Stimulated activated CD4-positive, alpha-beta T cell treated with anti-CD3 and anti-CD28 coated beads, Interleukin-15, amount 100 ng/mL, for 24 hours (primary cell): ENCODE measurements at regions not wholly inside any gene's neighbourhood (a gene's known extent, or its start where the extent isn't known, plus 50 kb on each side); places are given as distances from the start of the nearest gene placed in this dataset.

ENCODE experiments used
- DNase-seq: peaks from one replicate; pipeline ENCODE4 v3.0.0-alpha.2; 2020

GRCh38 chr6:48212501-48212900 is 101.5 kb upstream of the PTCHD4 start:
- no peak for DNase-seq

GRCh38 chr6:48206091-48206490 is 95.1 kb upstream of the PTCHD4 start:
- DNase-seq: no peak

GRCh38 chr6:48200869-48201390 is 89.9 kb upstream of the PTCHD4 start:
- DNase-seq: no peak

- DNase-seq: no peak
These were observed 88.5 kb upstream of the PTCHD4 start for GRCh38 chr6:48199499-48199898.

GRCh38 chr6:48197941-48198340 is 86.9 kb upstream of the PTCHD4 start:
- DNase-seq: no peak

- no peak for DNase-seq
These were observed 83.7 kb upstream of the PTCHD4 start for GRCh38 chr6:48194596-48195295.

GRCh38 chr6:48188158-48188557 is 77.2 kb upstream of the PTCHD4 start:
- DNase-seq: no peak

GRCh38 chr6:48186746-48187145 is 75.7 kb upstream of the PTCHD4 start:
- no peak for DNase-seq

- no peak for DNase-seq
These were observed 73.7 kb upstream of the PTCHD4 start for GRCh38 chr6:48184648-48185047.

- DNase-seq: no peak
These were observed 73.0 kb upstream of the PTCHD4 start for GRCh38 chr6:48183811-48184605.

GRCh38 chr6:48183178-48183577 is 72.2 kb upstream of the PTCHD4 start:
- DNase-seq: no peak

- DNase-seq: no peak
These were observed 67.7 kb upstream of the PTCHD4 start for GRCh38 chr6:48178700-48179099.

- no peak for DNase-seq
These were observed 66.8 kb upstream of the PTCHD4 start for GRCh38 chr6:48177786-48178185.

- no peak for DNase-seq
These were observed 65.8 kb upstream of the PTCHD4 start for GRCh38 chr6:48176645-48177308.

- no peak for DNase-seq
These were observed 58.6 kb upstream of the PTCHD4 start for GRCh38 chr6:48169635-48170034.
